Ovary (tissue), 7 donors: ENCODE measurements at regions not wholly inside any gene's neighbourhood (a gene's known extent, or its start where the extent isn't known, plus 50 kb on each side); places are given as distances from the start of the nearest gene placed in this dataset.

Experiments used
- DNase-seq, 5 donors: peaks; one replicate each; pipeline ENCODE4 v3.0.0-alpha.2; 2019 to 2020
- H3K27ac ChIP-seq, 2 donors: fragments of 200-600 bp; one replicate each; pipeline versions ENCODE4 v1.5.1 to v1.8.0; 2019 to 2022
- H3K27me3 ChIP-seq: fragments of 200-600 bp; one replicate; pipeline ENCODE4 v1.8.0; 2022
- H3K36me3 ChIP-seq: fragments of 200-600 bp; sonication (generic); one replicate; pipeline ENCODE4 v1.5.1; 2019
- H3K4me1 ChIP-seq: one replicate; pipeline ENCODE4 v1.8.1; 2013; ENCODE audit warnings: mild to moderate bottlenecking, moderate library complexity; ENCODE audit not compliant: insufficient read depth
- H3K4me3 ChIP-seq: fragments of 200-600 bp; sonication (generic); one replicate; pipeline ENCODE4 v1.5.1; 2017
- H3K9me3 ChIP-seq, 2 donors: fragments of 200-600 bp in 1 of 2; sonication (generic) in 1 of 2; one replicate each; pipeline versions ENCODE4 v1.5.1 to v1.8.1; 2013 to 2019; ENCODE audit warnings: mild to moderate bottlenecking in 1 of 2, moderate library complexity in 1 of 2
- CTCF ChIP-seq, 3 donors: fragments of 450-650 bp in 2 of 3; fragments of 200-600 bp in 1 of 3; IDR thresholded peaks; one replicate each; pipeline versions ENCODE4 v1.5.1 to v1.8.0; 2016 to 2022; ENCODE audit warnings: antibody characterized with exemption in 3 of 3, mild to moderate bottlenecking in 1 of 3
- EP300 ChIP-seq: sonication (generic); formaldehyde crosslinking; IDR thresholded peaks from one replicate; pipeline ENCODE4 v1.6.1; 2017; ENCODE audit warnings: antibody characterized with exemption
- POLR2A ChIP-seq: fragments of 450-650 bp; IDR thresholded peaks from one replicate; pipeline ENCODE4 v1.6.1; 2017; ENCODE audit warnings: antibody characterized with exemption, mild to moderate bottlenecking, moderate library complexity
- WGBS, 3 donors: extraction: QIAGEN DNeasy Blood & Tissue Kit in 1 of 3; methylation state at CpG; one replicate each; pipeline versions ENCODE4 v1.1.5 to v1.1.7; 2013 to 2017; 5-methylcytosine and 5-hydroxymethylcytosine counted together
- intact Hi-C, 4 donors: fragments of 100-400 bp; cut with DNase I; formaldehyde crosslinking; loops; one replicate each; pipeline versions ENCODE4 v1.11.0 to v1.15.1; 2022 to 2023
- donor health status: DM: no; HTN: no; CAD: no; lungs with moderate emphysema.
- donor health status: DM: no; HTN: no; CAD: no.
- donor health status: Bipolar disorder and iron deficiency.
- donor health status: DM: no; HTN: no; CAD: no.
- donor health status: DM: yes; HTN: yes; CAD: no.

GRCh38 chr14:86540636-86541247 is 1010.8 kb downstream of the FLRT2 start:
- WGBS, 3 donors = 71 to 77% (median 74%) methylated on average over 6 of the region's 6 CpGs
- Histone ChIP-seq H3K9me3 (no peaks in the 10 kb centered on the region), H3K27me3 (no peaks in the 10 kb centered on the region), H3K4me3 (no peak overlapping the region), H3K27ac (no peak overlapping the region), H3K4me1 (no peaks in the 10 kb centered on the region), H3K36me3 (no peaks in the 10 kb centered on the region)
- no peak for DNase-seq
- TF ChIP-seq EP300 = no peak
- no peak for TF ChIP-seq POLR2A
- no peak for TF ChIP-seq CTCF (IDR thresholded peaks at IDR 0.05)
- intact Hi-C loops = no loop called here

- Histone ChIP-seq H3K4me3 (no peak overlapping the region), H3K9me3 (no peaks in the 10 kb centered on the region), H3K36me3 (no peaks in the 10 kb centered on the region), H3K27me3 (no peaks in the 10 kb centered on the region), H3K27ac (no peak overlapping the region), H3K4me1 (no peaks in the 10 kb centered on the region)
- WGBS, 3 donors = 66 to 69% (median 68%) methylated on average over 2 of the region's 2 CpGs
- intact Hi-C loops = no loop called here
- no peak for DNase-seq
- TF ChIP-seq CTCF (IDR thresholded peaks at IDR 0.05) = no peak
- TF ChIP-seq EP300 = no peak
- no peak for TF ChIP-seq POLR2A
These were observed 1009.6 kb downstream of the FLRT2 start for GRCh38 chr14:86539361-86540070.

GRCh38 chr14:86533834-86534233 is 1003.9 kb downstream of the FLRT2 start:
- H3K36me3 ChIP-seq = no peaks in the 10 kb centered on the region
- 81 to 83% (median 81%) methylated on average over 4 of the region's 4 CpGs for WGBS, 3 donors
- H3K4me3 ChIP-seq = no peak overlapping the region
- TF ChIP-seq POLR2A (no peak), EP300 (no peak), CTCF (IDR thresholded peaks at IDR 0.05) (no peak)
- no peaks in the 10 kb centered on the region for H3K9me3 ChIP-seq
- no peak overlapping the region for H3K27ac ChIP-seq
- intact Hi-C loops = no loop called here
- H3K27me3 ChIP-seq = no peaks in the 10 kb centered on the region
- H3K4me1 ChIP-seq = no peaks in the 10 kb centered on the region
- no peak for DNase-seq

- no peaks in the 10 kb centered on the region for H3K36me3 ChIP-seq
- intact Hi-C loops = no loop called here
These were observed 1002.3 kb downstream of the FLRT2 start for GRCh38 chr14:86532219-86532618.

More at GRCh38 chr14:86532219-86532618, 1002.3 kb downstream of the FLRT2 start:
- Histone ChIP-seq H3K9me3 (no peaks in the 10 kb centered on the region), H3K4me3 (no peak overlapping the region), H3K27me3 (no peaks in the 10 kb centered on the region), H3K27ac (no peak overlapping the region), H3K4me1 (no peaks in the 10 kb centered on the region)
- no peak for TF ChIP-seq POLR2A
- no peak for TF ChIP-seq EP300
- no peak for TF ChIP-seq CTCF (IDR thresholded peaks at IDR 0.05)
- no peak for DNase-seq
